ENCODE measurements at regions not wholly inside any gene's neighbourhood (a gene's known extent, or its start where the extent isn't known, plus 50 kb on each side); places are given as distances from the start of the nearest gene placed in this dataset.

DNA sequence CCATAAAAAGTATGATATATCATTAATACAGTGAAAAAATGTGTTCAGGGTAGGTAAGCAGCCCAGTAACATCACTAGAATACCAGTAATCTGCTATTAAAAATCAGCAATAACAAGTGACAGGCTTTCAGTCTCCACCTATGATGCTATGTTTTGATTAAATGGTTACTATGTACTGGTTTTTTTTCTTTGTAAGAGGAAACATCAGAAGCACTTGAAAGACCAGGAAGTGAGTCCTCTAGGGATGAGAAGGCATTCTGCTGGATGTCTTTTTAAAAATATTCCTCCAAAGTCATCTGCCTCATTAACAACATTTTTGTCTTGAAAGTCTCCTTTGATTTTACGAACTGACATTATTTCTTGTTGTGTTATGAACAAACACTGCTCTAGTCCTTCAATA, 136.0 kb upstream of the FAM98A start:
- Histone ChIP-seq H3K27me3 (no peaks in the 10 kb centered on the region), H3K36me3 (no peaks in the 10 kb centered on the region), H3K9me3 (peaks cover 0 to 3% (median 0%) of the 10 kb centered on the region in 4 donors), H3K4me3 (no peak overlapping the region), H3K4me1 (no peaks in the 10 kb centered on the region), H3K27ac (no peak overlapping the region)
- TF ChIP-seq POLR2A (IDR thresholded peaks at IDR 0.05) (no peak), EP300 (IDR thresholded peaks at IDR 0.05) (no peak)
- TF ChIP-seq, protein P1, sequence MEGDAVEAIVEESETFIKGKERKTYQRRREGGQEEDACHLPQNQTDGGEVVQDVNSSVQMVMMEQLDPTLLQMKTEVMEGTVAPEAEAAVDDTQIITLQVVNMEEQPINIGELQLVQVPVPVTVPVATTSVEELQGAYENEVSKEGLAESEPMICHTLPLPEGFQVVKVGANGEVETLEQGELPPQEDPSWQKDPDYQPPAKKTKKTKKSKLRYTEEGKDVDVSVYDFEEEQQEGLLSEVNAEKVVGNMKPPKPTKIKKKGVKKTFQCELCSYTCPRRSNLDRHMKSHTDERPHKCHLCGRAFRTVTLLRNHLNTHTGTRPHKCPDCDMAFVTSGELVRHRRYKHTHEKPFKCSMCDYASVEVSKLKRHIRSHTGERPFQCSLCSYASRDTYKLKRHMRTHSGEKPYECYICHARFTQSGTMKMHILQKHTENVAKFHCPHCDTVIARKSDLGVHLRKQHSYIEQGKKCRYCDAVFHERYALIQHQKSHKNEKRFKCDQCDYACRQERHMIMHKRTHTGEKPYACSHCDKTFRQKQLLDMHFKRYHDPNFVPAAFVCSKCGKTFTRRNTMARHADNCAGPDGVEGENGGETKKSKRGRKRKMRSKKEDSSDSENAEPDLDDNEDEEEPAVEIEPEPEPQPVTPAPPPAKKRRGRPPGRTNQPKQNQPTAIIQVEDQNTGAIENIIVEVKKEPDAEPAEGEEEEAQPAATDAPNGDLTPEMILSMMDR (IDR thresholded peaks at IDR 0.05), result no peak
- 56 to 59% methylated on average over 1 of the region's 1 CpG for WGBS, 2 donors
- DNase-seq (ENCODE audit: low spot score in 2 of 2), result no peak

DNA sequence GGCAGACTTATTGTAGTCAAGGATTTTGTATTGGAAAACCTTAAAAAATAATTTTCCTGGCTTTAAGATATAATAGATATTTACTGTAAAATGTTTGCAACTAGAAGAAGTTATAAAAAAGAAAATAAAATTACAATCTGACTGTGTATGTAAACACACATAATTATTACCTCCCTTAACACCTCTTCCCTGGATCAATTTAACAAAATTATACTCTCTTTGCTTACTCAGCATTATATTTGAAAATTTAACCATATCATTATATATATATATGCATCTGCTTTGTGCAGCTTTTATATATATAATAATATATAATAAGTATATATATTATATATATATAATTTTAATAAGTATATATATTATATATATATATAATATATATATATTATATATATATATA, 131.7 kb upstream of the FAM98A start:
- Histone ChIP-seq H3K36me3 (no peaks in the 10 kb centered on the region), H3K4me3 (no peak overlapping the region), H3K27me3 (no peaks in the 10 kb centered on the region), H3K4me1 (no peaks in the 10 kb centered on the region), H3K9me3 (peaks cover 0 to 9% (median 0%) of the 10 kb centered on the region in 4 donors), H3K27ac (no peak overlapping the region)
- TF ChIP-seq, protein P1 (IDR thresholded peaks at IDR 0.05), result no peak
- no peak for TF ChIP-seq POLR2A (IDR thresholded peaks at IDR 0.05)
- no peak for DNase-seq (ENCODE audit: low spot score in 2 of 2)

DNA sequence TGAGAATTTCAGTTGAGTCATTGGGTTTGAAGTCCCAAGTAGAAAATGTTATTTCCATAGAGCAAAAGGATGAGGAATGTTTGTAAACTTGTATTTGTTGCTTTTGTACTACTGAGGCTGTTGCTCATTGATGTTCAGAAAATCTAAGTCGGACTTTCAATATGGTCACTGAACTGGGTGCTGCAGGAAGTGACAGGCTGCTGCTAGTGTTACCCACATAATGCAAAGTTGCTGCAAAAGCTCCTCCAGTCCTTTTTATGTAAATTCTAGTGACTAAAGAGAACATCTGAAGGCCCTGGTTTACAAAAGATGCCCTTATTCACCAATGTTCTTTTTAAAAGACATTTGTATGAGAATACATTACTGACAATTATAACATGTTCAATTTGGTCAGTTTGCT, 131.1 kb upstream of the FAM98A start:
- H3K27ac ChIP-seq, result no peak overlapping the region
- H3K4me1 ChIP-seq, result no peaks in the 10 kb centered on the region
- 69 to 80% methylated on average over 1 of the region's 1 CpG for WGBS, 2 donors
- no peak for DNase-seq (ENCODE audit: low spot score in 2 of 2)
- TF ChIP-seq POLR2A (IDR thresholded peaks at IDR 0.05) (no peak), EP300 (IDR thresholded peaks at IDR 0.05) (no peak)
- TF ChIP-seq, protein P1 (IDR thresholded peaks at IDR 0.05), result no peak
- no peaks in the 10 kb centered on the region for H3K27me3 ChIP-seq
- no peaks in the 10 kb centered on the region for H3K36me3 ChIP-seq
- no peak overlapping the region for H3K4me3 ChIP-seq
- peaks cover 0 to 9% (median 0%) of the 10 kb centered on the region in 4 donors for H3K9me3 ChIP-seq

DNA sequence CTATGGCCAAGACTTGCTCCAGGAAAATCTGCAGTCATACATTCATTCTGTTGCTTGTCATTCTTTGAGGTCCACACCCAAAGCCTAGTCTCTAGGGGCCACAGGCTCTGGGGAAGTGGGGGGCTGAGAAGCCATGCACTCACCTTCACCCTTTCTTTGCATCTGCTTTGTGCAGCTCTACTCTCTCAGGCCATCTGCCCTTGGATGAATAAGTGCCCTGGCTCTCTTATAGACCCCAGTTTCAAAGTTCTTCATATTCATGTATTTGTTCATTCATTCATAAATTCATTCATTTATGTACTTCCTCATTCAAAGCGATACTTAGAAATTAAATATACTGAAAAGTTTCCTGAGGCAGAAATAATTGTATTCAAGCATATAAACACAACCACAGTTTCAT, 130.3 kb upstream of the FAM98A start:
- no peak for TF ChIP-seq EP300 (IDR thresholded peaks at IDR 0.05)
- TF ChIP-seq, protein P1 (IDR thresholded peaks at IDR 0.05), result no peak
- no peak for TF ChIP-seq POLR2A (IDR thresholded peaks at IDR 0.05)

DNA sequence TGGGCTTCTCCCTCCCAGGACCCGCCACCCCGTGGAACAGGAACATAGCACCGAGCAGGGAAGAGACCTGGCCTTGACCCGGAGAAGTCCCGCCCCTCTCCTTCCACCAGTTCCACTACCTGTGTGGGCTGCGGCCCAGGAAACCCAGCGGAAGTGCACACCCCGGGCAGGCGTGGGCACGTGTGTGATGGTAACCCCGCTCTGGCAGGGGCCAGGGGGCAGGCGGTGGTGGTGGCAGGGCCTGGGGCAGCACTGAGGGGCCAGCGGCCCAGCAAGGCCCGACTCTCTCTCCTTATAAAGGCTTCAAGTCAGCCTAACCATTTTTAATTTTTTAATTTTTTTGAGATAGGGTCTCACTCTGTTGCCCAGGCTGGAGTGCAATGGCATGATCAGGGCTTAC, 129.0 kb upstream of the FAM98A start:
- H3K9me3 ChIP-seq, result peaks cover 0 to 9% (median 0%) of the 10 kb centered on the region in 4 donors
- H3K36me3 ChIP-seq, result no peaks in the 10 kb centered on the region
- 94 to 95% methylated on average over 6 to 14 of the region's 14 CpGs for WGBS, 2 donors
- TF ChIP-seq POLR2A (IDR thresholded peaks at IDR 0.05) (no peak), EP300 (IDR thresholded peaks at IDR 0.05) (no peak)
- TF ChIP-seq, protein P1 (IDR thresholded peaks at IDR 0.05), result no peak
- no peaks in the 10 kb centered on the region for H3K27me3 ChIP-seq
- DNase-seq (ENCODE audit: low spot score in 2 of 2), result no peak
- no peaks in the 10 kb centered on the region for H3K4me1 ChIP-seq
- no peak overlapping the region for H3K4me3 ChIP-seq
- H3K27ac ChIP-seq, result no peak overlapping the region

More for the DNA sequence above, 130.3 kb upstream of the FAM98A start:
- 90 to 100% methylated on average over 1 of the region's 1 CpG for WGBS, 2 donors
- Histone ChIP-seq H3K36me3 (no peaks in the 10 kb centered on the region), H3K9me3 (peaks cover 0 to 9% (median 0%) of the 10 kb centered on the region in 4 donors), H3K4me1 (no peaks in the 10 kb centered on the region), H3K27me3 (no peaks in the 10 kb centered on the region), H3K27ac (no peak overlapping the region), H3K4me3 (no peak overlapping the region)
- no peak for DNase-seq (ENCODE audit: low spot score in 2 of 2)

All from tibial nerve (tissue), 4 donors.